NCI-H1417 (cell line): ENCODE measurements at regions not wholly inside any gene's neighbourhood (a gene's known extent, or its start where the extent isn't known, plus 50 kb on each side); places are given as distances from the start of the nearest gene placed in this dataset.
"Not testable (repeated sequence)": the region's sequence is repeated elsewhere in the genome, so short reads cannot be mapped to it uniquely, and the experiment has no call there.

Experiments
- DNase-seq, 3 experiments: peaks; one replicate each; lab custom pipeline; 2025; lab: John Stamatoyannopoulos, UW

- no peak for DNase-seq
Measured at GRCh38 chr17:68700421-68700820, 99.3 kb upstream of the FAM20A start.

GRCh38 chr17:68699936-68700335 is 98.8 kb upstream of the FAM20A start:
- no peak for DNase-seq

- DNase-seq, result no peak
Measured at GRCh38 chr17:68698746-68699145, 97.6 kb upstream of the FAM20A start.

DNA sequence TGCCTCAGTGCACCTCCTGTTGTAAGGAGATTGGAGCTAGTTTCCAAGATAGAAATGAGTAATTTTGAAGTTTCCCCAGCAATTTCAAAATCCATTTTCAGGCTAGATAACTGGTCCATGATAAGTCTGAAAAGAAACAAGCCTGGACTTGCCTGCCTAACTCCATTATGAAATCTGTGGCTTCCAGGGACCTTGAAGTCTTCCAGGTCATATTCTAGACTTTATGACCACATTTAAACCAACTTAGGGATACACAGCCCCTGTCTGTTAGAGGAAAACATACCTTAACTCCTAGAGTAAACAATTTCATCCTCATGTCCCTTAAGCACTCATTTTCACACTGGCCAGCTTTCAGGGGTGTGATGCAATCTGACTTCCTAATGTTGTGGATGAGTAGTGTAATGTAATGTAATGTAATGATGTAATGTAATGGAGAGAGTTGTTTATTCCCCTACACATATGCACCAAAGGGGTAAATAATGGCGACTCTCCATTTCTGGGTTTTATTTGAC is 96.7 kb upstream of the FAM20A start:
- no peak for DNase-seq

DNA sequence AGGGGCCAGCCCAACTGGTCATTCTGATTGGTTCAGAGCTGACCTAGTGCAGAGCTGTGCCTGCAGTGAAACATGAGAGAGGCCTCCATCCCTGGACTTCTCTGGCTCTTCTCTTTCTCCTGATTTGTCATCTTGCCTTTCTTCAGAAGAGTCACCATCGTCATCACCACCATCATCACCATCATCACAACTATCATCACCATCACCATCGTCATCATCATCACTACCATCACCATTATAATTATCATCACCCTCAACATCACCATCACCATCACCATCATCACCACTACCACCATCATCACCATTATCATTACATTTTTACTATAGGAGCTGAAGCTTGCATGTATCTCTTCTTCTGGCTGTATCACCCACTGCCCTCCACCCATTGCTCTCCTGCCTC is 94.5 kb upstream of the FAM20A start:
- no peak for DNase-seq

- no peak for DNase-seq
Measured at GRCh38 chr17:68694791-68695485, 93.8 kb upstream of the FAM20A start.

DNA sequence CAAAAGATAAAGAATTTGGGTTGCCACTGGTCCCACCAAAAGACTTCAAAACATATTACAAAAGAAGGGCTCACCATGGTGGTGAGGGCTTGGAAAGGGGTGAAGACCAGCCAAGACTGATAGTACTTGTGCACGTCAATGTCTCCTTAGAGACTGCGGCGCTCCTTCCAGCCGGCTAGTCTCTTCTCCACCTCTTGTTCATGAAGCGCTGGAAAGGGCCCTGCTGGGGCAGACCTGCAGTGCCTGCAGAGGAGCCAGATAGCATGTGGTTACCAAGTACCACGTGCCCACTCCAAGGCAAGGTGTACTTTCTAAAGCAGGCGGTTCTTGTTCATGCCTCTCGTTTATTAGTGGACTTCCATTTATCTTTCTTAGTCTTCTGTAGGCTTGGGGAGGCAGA is 92.7 kb upstream of the FAM20A start:
- no peak for DNase-seq

- DNase-seq, result no peak
Measured at GRCh38 chr17:68693466-68693865, 92.3 kb upstream of the FAM20A start.

- DNase-seq, result no peak
Measured at GRCh38 chr17:68686108-68686988, 85.2 kb upstream of the FAM20A start.

DNA sequence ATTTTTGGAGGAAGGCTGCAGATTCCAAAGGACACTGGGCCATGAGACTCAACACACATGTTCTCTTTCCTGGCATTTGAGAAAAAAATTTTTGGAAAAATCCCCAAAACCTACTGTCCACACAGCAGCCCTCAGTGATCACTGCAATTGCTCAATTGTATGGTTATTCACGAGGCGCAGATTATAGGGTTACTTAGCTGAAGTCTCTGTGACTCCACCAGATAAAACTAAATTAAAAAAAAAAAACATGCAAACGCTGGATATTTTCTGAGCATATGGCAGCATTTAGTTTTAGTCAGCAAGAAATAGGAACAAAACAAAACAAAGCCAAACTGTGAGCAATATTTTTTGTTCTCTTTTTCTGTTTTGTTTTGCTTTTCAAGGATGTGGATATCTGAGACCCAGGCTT is 83.8 kb upstream of the FAM20A start:
- DNase-seq, result no peak

DNA sequence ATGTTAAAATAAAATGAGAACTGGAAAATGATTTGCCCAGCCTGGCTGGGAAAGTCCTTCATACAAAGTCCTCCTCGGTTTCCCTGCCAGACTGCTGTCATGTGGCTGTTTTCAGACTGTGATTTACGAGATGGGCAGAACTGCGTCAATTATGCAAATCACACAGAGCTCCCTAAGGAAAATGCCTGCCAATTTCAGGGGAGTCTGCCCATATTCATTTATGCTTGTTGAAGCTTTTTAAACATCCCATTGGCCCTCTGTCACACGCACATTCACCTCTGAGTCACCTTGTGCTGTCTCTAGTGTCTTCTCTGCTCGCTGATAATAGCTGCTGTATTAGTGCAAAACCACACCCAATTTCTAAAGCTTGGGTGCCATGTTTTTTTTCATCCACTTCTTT is 81.7 kb upstream of the FAM20A start:
- DNase-seq, result peak; percentile 29 to 84 (median 40)

DNA sequence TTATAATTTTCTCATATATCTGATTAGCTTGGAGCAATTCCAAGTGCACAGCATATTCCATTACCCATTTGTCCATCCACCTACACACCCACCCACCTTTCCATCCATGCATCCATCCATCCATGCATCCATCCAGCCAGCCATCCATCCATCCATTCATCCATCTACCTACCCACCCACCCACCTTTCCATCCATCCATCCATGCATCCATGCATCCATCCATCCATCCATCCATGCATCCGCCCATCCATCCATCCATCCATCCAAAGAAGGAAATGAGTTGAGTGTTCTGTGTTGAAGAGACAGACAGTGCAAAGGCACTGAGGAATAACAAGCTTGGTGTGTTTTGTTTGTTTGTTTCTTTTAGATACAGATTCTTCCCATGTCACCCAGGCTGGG is 78.7 kb upstream of the FAM20A start:
- no peak for DNase-seq

DNA sequence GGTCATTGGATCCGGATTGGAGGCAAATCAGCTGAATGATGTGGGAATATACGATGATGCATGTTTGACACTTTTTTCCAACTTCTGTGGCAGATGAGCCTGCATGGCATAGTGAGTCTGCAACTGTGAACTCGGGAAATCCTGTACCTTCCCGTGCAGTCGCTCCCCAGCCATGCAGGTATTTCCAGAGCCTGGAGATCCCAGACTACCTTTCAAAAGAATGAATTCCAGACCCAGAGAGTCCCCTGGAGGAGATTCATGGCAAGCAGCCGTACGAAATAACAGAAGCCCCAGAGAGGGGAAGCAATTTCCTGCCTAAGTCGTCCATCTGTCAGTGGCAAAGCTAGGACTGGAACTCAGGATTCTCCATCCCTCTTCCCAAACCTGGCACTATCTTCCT is 75.7 kb upstream of the FAM20A start:
- DNase-seq, result no peak

DNA sequence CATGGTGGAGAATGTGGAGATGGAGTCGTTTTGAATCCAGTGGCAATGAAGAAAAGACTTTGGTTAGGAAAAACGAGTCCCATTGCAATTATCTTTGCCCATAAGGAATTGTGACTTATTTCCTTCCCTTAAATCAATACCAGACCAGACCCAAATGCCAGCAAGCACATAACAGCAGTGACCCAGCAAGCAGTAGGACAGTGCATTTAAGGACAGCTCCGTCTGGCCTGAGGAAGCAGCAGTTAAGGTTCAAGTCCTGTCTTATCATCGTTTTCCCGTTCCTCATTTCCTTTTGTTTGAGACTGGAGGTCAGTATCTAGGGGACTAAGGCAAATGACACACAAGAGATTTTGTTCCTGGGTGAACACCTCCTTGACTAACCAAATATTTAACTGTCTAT is 74.6 kb upstream of the FAM20A start:
- DNase-seq, result no peak

DNA sequence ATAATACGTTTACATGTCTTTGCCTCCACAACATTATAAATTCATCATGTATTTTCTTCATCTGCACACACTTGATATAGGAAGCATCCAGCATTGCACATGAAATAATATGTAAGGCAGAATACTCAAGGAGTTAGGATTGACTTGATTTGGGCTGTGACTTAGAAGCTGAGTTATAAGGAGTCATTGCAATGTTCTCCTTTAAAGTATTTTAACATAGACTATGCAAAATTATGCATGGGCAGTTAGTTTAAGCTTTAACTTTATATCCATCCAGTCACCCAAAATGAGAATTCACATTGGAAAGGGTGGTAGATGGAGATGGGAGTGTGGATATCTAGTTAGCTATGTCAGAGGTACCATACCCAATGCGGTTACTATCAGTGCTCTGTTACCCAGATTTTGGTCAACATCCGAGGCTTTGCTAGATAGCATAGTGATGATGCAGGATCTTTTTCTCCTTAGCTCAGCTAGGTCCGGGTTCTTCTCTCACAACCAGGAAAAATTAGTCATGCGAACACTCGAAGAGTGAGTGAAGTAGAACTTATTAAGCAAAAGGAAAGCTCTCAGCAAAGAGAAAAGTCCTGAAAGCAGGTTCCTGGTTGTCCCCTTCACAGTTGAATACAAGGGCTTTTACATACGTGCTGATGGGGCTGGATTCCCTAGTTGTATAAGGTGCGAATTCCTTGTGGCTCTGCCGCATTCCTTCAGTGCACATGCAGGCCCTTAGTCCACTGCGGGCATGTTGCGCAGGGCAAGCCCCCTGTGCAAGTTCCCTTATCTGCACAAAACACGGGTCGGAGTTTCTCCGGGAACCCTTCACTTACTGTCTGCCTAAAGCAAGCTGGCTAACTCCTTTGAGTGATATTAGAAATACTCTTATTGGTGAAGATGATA is 73.1 kb upstream of the FAM20A start:
- no peak for DNase-seq

- peak in 1 of 3 experiments; percentile 40 for DNase-seq
Measured at GRCh38 chr17:68670967-68671693, 70.0 kb upstream of the FAM20A start.

DNA sequence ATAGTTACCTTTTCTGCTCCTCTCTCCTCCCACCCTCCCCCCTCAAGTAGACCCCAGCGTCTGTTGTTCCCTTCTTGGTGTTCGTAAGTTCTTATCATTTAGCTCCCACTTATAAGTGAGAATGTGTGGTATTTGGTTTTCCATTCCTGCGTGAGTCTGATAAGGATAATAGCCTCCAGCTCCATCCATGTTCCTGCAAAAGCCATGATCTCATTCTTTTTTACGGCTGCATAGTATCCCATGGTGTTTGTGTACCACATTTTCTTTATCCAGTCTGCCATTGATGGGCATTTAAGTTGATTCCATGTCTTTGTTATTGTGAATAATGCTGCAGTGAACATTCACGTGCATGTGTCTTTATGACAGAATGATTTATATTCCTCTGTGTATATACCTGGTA is 65.3 kb upstream of the FAM20A start:
- DNase-seq, result not testable (repeated sequence)

- no peak for DNase-seq
Measured at GRCh38 chr17:68665373-68665772, 64.2 kb upstream of the FAM20A start.

DNA sequence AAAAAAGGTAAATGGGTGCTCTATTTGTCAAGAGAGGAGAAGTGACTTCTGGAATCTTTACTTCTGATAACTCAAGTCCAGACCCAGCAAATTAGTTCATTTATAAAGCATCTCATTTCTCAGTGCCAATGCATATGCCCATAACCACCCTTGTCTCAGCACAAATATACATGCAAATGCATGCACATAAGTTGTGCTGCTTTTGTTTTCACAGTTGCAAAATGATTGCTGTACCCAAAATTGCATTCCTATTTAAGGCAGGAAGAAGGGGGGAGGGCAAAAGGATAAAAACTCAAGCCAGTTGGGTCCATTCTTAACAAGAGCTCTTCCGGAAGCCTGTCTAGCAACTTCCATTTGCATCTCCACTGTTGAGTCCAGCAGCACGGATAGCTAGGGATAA is 61.3 kb upstream of the FAM20A start:
- DNase-seq, result no peak

DNA sequence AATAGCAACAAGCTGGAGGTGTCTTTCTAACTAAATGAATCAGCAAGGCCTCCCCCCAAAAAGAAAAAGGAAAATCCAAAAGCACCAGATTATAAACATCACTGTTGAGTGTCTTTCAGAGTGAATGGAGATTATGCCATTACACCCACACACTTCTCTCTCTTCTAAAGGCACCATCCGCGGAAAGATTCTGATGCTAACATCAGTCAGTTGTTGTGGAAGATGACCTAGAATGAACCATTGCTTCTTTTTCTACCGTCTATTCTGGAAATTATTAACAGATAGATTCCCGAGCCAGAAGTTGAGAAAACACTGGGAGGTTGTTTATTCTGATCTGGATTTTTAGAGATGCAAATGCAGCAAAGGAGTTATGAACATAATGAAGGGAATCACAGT is 60.9 kb upstream of the FAM20A start:
- no peak for DNase-seq

GRCh38 chr17:68661265-68662036 is 60.3 kb upstream of the FAM20A start:
- no peak for DNase-seq
